G401 (cell line): ENCODE measurements at regions not wholly inside any gene's neighbourhood (a gene's known extent, or its start where the extent isn't known, plus 50 kb on each side); places are given as distances from the start of the nearest gene placed in this dataset.

Experiments used
- DNase-seq: peaks from one replicate; pipeline ENCODE4 v3.0.0-alpha.2; 2015; ENCODE audit warnings: low spot score
- in situ Hi-C: cut with HindIII; loops from 2 replicates; pipeline ENCODE4 v1.10.0; 2016; ENCODE audit warnings: low sequenced_read_pairs, mixed read lengths

- in situ Hi-C loops, result no loop called here
- peak; percentile 21 for DNase-seq
Observed at GRCh38 chr10:111392910-111393309, 316.1 kb downstream of the ADRA2A start.

DNA sequence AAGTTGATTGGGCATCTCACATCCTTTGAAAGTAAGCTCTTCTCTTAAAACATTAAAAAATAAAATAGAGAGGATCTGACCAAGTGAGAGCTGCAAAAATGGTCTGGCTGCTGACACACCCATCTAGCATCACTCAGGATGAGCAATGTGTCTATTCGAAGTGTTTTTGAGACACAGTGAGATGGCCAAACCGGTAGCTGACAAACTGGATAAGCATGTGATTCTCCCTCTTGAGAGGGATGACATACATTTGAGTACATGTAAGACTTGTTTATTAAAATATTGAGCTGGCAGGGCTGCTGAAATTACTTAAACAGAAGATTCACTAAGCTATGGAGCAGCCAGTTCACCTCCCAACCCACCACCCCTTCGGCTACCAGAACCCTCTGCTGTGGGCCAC lies 333.9 kb downstream of the ADRA2A start:
- in situ Hi-C loops, result no loop called here

DNA sequence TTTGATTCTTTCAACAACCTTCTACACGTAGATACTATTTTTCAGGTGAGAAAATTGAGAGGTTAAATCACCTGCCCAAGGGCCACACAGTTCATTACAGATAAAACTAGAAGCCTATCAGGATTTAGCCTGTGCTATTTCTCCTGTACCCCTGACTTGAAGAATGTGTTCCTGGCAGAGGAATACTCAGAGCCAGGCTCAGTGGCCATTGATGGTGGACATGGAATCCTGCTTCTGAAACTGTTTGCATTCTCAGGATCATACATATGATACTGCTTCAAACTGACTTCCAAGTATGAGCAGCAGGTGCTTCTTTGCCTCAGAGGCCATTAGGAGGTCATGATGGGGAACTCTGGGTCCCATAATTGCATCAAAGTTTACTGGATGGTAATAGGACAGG lies 348.6 kb downstream of the ADRA2A start:
- DNase-seq, result no peak
- in situ Hi-C loops, result no loop called here

More for the DNA sequence above, 333.9 kb downstream of the ADRA2A start:
- DNase-seq, result no peak

- no peak for DNase-seq
- in situ Hi-C loops, result no loop called here
Observed at GRCh38 chr10:111429288-111430028, 352.6 kb downstream of the ADRA2A start.

- no peak for DNase-seq
- in situ Hi-C loops, result no loop called here
Observed at GRCh38 chr10:111430070-111430469, 353.2 kb downstream of the ADRA2A start.

- in situ Hi-C loops, result no loop called here
- no peak for DNase-seq
Observed at GRCh38 chr10:111432588-111432987, 355.8 kb downstream of the ADRA2A start.

GRCh38 chr10:111435871-111436270 lies 359.0 kb downstream of the ADRA2A start:
- no peak for DNase-seq
- in situ Hi-C loops, result no loop called here

- DNase-seq, result no peak
- in situ Hi-C loops, result no loop called here
Observed at GRCh38 chr10:111439034-111439842, 362.4 kb downstream of the ADRA2A start.

DNA sequence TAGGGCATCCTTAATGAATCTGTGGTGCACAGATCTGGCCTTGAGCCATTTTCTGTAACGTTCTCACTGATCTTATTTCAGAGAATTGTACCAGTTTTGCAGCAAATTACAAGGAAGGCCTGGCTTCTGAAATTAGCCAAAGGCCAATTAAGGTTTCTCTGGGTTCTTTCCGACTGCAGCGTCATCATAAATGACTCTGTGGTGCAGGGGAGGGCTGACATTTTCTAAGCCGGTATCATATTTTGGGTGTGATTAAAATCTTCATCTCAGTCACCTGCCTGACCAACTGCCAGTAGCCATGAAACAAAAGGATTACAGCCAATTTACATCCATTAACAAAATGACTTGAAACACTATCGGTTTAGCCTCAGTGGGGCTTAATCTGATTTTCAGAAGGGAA lies 363.7 kb downstream of the ADRA2A start:
- peak; percentile 57 for DNase-seq
- in situ Hi-C loops, result no loop called here

- DNase-seq, result no peak
- in situ Hi-C loops, result no loop called here
Observed at GRCh38 chr10:111445667-111446066, 368.8 kb downstream of the ADRA2A start.

- in situ Hi-C loops, result no loop called here
- DNase-seq, result no peak
Observed at GRCh38 chr10:111446966-111447365, 370.1 kb downstream of the ADRA2A start.

DNA sequence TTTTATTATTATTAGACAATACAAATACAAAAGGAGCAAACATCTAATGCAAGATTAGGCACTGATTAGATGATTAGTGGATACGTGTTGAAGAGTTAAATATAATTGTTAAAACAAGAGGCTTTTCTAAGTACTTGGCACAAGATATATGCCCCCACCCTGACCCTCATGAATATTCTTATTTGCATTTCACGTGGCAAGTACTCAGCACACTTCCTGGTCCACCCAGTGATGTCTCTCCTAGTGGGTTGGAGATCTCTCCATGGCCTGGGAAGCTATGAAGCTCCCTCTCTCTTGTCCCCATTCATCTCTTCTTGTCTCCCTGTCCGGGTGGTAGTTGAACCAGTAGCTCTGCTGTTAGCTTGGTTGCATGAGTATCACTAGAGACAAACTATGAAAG lies 375.3 kb downstream of the ADRA2A start:
- in situ Hi-C loops, result no loop called here
- DNase-seq, result no peak

GRCh38 chr10:111455776-111456426 lies 379.1 kb downstream of the ADRA2A start:
- no peak for DNase-seq
- in situ Hi-C loops, result no loop called here

DNA sequence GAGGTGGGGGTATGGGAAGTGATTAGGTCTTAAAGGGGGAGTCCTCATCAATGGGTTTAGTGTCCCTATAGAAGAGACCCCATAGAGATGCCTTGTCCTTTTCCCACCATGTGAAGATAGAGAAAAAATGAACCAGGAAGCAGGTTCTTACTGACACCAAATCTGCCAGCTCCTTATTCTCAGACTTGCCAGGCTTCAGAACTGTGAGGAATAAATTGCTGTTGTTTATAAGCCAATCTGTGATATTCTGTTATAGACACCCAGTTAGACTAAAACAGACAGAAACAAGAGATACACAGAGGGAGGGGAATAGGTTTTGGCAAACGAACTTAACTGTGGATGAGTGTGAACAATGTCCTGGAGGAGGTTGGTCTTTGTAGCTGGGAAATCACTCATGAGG lies 381.4 kb downstream of the ADRA2A start:
- in situ Hi-C loops, result no loop called here
- no peak for DNase-seq

DNA sequence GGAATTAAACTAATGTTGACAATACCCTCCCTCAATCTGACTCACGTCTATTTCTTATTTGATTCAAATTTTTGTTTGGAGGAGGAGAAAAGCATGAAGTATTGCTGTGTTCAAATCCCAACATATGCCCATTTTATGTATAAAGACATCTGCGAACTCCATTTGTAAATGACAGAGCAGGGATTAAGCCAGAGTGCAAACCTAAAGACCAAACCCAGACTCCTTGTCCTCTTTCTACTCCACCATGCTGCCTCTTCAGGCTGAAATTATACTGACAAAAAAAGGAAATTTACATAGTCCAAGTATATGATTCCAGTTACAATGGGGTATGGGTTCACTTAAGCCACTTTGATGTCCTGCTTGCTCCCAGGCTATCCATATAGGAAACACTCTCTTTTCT lies 383.1 kb downstream of the ADRA2A start:
- DNase-seq, result no peak
- in situ Hi-C loops, result no loop called here

DNA sequence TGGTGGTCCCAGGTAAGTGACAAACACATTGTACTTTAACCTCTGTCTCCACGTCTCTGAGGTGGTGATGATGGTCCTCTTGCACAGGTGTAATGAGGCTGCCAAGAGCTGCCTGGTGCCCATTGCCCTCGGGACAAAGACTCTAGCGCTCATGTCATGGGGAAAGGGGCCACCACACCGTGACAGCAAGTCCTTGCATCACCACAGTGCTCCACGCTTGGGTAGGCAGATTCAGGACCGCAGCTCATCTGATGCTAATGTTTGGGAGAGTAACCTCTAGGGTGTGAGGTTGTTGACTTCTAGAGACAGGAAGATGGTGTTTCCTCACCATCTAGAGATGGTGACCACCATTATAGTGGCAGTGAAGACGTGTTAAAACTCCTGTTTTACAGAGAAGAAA lies 395.6 kb downstream of the ADRA2A start:
- in situ Hi-C loops, result no loop called here
- DNase-seq, result no peak

DNA sequence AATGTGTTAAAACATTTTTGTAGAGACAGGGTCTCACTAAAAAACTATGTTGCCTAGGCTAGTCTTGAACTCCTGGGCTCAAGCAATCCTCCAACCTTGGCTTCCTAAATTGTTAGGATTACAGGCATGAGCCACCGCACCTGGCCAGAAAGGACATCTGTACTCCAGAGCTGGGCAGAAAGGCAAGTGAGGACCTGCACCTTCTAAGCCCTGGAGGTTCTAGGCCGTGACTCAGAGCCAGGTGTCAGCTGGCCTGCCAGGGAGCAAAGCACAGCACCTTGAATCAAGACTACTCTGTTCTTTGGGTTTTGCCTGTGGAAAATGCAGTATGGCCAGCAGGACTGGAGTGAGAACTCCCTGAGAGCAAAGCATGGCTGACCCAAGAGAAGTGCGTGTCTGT lies 396.5 kb downstream of the ADRA2A start:
- in situ Hi-C loops, result no loop called here
- no peak for DNase-seq

GRCh38 chr10:111474786-111475185 lies 398.0 kb downstream of the ADRA2A start:
- in situ Hi-C loops, result no loop called here
- no peak for DNase-seq

DNA sequence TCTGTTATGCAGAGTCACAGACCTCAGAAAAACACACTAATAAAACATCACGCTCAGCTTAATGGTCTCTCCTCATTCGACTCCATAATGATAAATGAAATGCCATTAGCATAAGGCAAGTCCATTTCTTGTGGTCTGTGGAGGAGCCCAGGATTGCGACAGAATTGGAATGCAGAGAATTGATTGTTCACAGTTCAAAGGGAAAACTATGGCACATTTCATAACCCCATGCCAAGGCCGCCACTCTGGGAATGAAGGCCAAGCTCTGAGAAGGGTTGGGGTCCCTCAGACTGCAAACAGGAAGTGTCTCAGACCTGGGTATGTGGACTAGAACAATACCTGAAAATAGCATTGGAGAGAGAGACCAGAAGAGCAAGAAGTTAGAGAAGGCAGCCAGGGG lies 398.9 kb downstream of the ADRA2A start:
- in situ Hi-C loops, result no loop called here
- DNase-seq, result no peak

- in situ Hi-C loops, result no loop called here
- no peak for DNase-seq
Observed at GRCh38 chr10:111478651-111479050, 401.8 kb downstream of the ADRA2A start.
